ENCODE measurements at regions not wholly inside any gene's neighbourhood (a gene's known extent, or its start where the extent isn't known, plus 50 kb on each side); places are given as distances from the start of the nearest gene placed in this dataset.

- H3K4me1 ChIP-seq (ENCODE audit: insufficient read depth), result no peaks in the 10 kb centered on the region
- no peaks in the 10 kb centered on the region for H3K27me3 ChIP-seq
- no peak overlapping the region for H3K4me3 ChIP-seq
- WGBS, 3 donors, result 52 to 65% (median 63%) methylated on average over 4 of the region's 4 CpGs
- intact Hi-C loops (cut with DNase I), result no loop called here
- no peaks in the 10 kb centered on the region for H3K36me3 ChIP-seq
- no peaks in the 10 kb centered on the region for H3K9me3 ChIP-seq
- H3K27ac ChIP-seq, result no peak overlapping the region
- DNase-seq, result no peak
- TF ChIP-seq CTCF (IDR thresholded peaks at IDR 0.05) (no peak), POLR2A (IDR thresholded peaks at IDR 0.05) (no peak), EP300 (IDR thresholded peaks at IDR 0.05) (no peak)
Observed at GRCh38 chr15:79769069-79769481, 127.7 kb downstream of the MTHFS start.

GRCh38 chr15:79769933-79770759 is 126.7 kb downstream of the MTHFS start:
- H3K27ac ChIP-seq, result no peak overlapping the region
- WGBS, 3 donors, result 78 to 81% (median 79%) methylated on average over 11 of the region's 11 CpGs
- no peak for DNase-seq
- H3K4me3 ChIP-seq, result no peak overlapping the region
- H3K27me3 ChIP-seq, result no peaks in the 10 kb centered on the region
- no peaks in the 10 kb centered on the region for H3K36me3 ChIP-seq
- TF ChIP-seq EP300 (IDR thresholded peaks at IDR 0.05) (no peak), CTCF (IDR thresholded peaks at IDR 0.05) (no peak), POLR2A (IDR thresholded peaks at IDR 0.05) (no peak)
- intact Hi-C loops (cut with DNase I), result no loop called here
- H3K4me1 ChIP-seq (ENCODE audit: insufficient read depth), result no peaks in the 10 kb centered on the region
- no peaks in the 10 kb centered on the region for H3K9me3 ChIP-seq

GRCh38 chr15:79773128-79773527 is 123.7 kb downstream of the MTHFS start:
- 85 to 95% (median 89%) methylated on average over 7 of the region's 7 CpGs for WGBS, 3 donors
- intact Hi-C loops (cut with DNase I), result no loop called here
- Histone ChIP-seq H3K9me3 (no peaks in the 10 kb centered on the region), H3K36me3 (no peaks in the 10 kb centered on the region), H3K4me1 (ENCODE audit: insufficient read depth) (no peaks in the 10 kb centered on the region), H3K27ac (no peak overlapping the region), H3K4me3 (no peak overlapping the region), H3K27me3 (no peaks in the 10 kb centered on the region)
- DNase-seq, result no peak
- TF ChIP-seq CTCF (IDR thresholded peaks at IDR 0.05) (no peak), EP300 (IDR thresholded peaks at IDR 0.05) (no peak)

- intact Hi-C loops (cut with DNase I), result no loop called here
- H3K9me3 ChIP-seq, result no peaks in the 10 kb centered on the region
- H3K4me1 ChIP-seq (ENCODE audit: insufficient read depth), result no peaks in the 10 kb centered on the region
- TF ChIP-seq POLR2A (IDR thresholded peaks at IDR 0.05) (no peak), EP300 (IDR thresholded peaks at IDR 0.05) (no peak), CTCF (IDR thresholded peaks at IDR 0.05) (no peak)
- H3K36me3 ChIP-seq, result no peaks in the 10 kb centered on the region
- 86 to 93% (median 89%) methylated on average over 2 of the region's 2 CpGs for WGBS, 3 donors
- no peak overlapping the region for H3K4me3 ChIP-seq
- H3K27me3 ChIP-seq, result no peaks in the 10 kb centered on the region
- DNase-seq, result no peak
- H3K27ac ChIP-seq, result no peak overlapping the region
Observed at GRCh38 chr15:79775821-79776220, 121.0 kb downstream of the MTHFS start.
